K562 (cell line): ENCODE measurements at regions not wholly inside any gene's neighbourhood (a gene's known extent, or its start where the extent isn't known, plus 50 kb on each side); places are given as distances from the start of the nearest gene placed in this dataset.

Source experiments
- ATAC-seq: fragments of 200-7000 bp; cut with Tn5 transposase; 3 replicates; pipeline ENCODE4 v1.9.1; 2020; ENCODE audit warnings: moderate library complexity
- BruUV-seq: library from RNA; stranded (reverse); fragments of 400-500 nt; replicated peaks from 2 replicates; lab custom pipeline; 2021; lab: Mats Ljungman, UMichigan
- CTCF ChIA-PET: fragments of 300-600 bp; formaldehyde crosslinking; extraction: SDS; loops from one replicate; lab custom pipeline; 2021; ENCODE audit warnings: low intra/inter-chr PET ratio; lab: Yijun Ruan, JAX
- POLR2A ChIA-PET: fragments of 300-600, 350-650 bp; sonication (Branson Sonifier 250); formaldehyde crosslinking; extraction: SDS; loops from one replicate; lab custom pipeline; 2021; ENCODE audit warnings: antibody characterized with exemption, inconsistent platforms; lab: Yijun Ruan, JAX
- DNase-seq, 4 experiments: peaks; one replicate each; pipeline versions ENCODE4 v3.0.0 to v3.0.0-alpha.2; 2011 to 2018; ENCODE audit warnings: low spot score in 3 of 4, mixed read lengths in 3 of 4; ENCODE audit errors: extremely low read depth in 1 of 4
- FAIRE-seq: peaks from 2 replicates; lab custom pipeline; 2011; peaks lifted over from hg19 to GRCh38; lab: Jason Lieb, UNC
- H2AFZ ChIP-seq: 2 replicates; pipeline ENCODE4 v1.6.0; 2011; ENCODE audit warnings: low read depth, low read length, control low read depth, inconsistent platforms
- H3K27ac ChIP-seq: fragments of 200-600 bp; 3 replicates; pipeline ENCODE4 v1.8.0; 2011; ENCODE audit warnings: low read depth, mild to moderate bottlenecking, control low read depth, inconsistent platforms, low read length, moderate library complexity, mixed read lengths; ENCODE audit errors: extremely low read depth
- H3K27me3 ChIP-seq, 2 experiments: fragments of 300-600 bp in 1 of 2; 2 replicates in 1 of 2; 3 replicates in 1 of 2; pipeline versions ENCODE4 v1.6.0 to v1.8.0; 2011; ENCODE audit warnings: inconsistent platforms in 2 of 2, low read length in 2 of 2, mild to moderate bottlenecking in 1 of 2, mixed read lengths in 1 of 2, moderate library complexity in 1 of 2; ENCODE audit not compliant: control insufficient read depth in 2 of 2, insufficient read depth in 2 of 2
- H3K36me3 ChIP-seq: fragments of 300-600 bp; 3 replicates; pipeline ENCODE4 v1.8.0; 2011; ENCODE audit warnings: mild to moderate bottlenecking, low read length, inconsistent platforms; ENCODE audit not compliant: control insufficient read depth, insufficient read depth
- H3K4me1 ChIP-seq, 2 experiments: fragments of 200-600 bp in 1 of 2; replicated peaks in 1 of 2; 2 replicates in 1 of 2; 3 replicates in 1 of 2; pipeline versions ENCODE4 v1.5.1 to v1.8.0; 2011; ENCODE audit warnings: inconsistent platforms in 2 of 2, low read length in 2 of 2, mild to moderate bottlenecking in 1 of 2, mixed read lengths in 1 of 2, moderate library complexity in 1 of 2; ENCODE audit not compliant: control insufficient read depth in 2 of 2, insufficient read depth in 2 of 2
- H3K4me2 ChIP-seq: 2 replicates; pipeline ENCODE4 v1.6.1; 2011; ENCODE audit warnings: low read length, control low read depth, inconsistent platforms, mixed read lengths; ENCODE audit not compliant: insufficient read depth
- H3K4me3 ChIP-seq: fragments of 200-600 bp; sonication (generic), shearing (Covaris generic); 2 replicates; pipeline ENCODE4 v1.5.1; 2016; ENCODE audit warnings: control low read depth, inconsistent platforms
- H3K79me2 ChIP-seq: fragments of 200-600 bp; 3 replicates; pipeline ENCODE4 v1.8.0; 2011; ENCODE audit warnings: low read length, inconsistent platforms; ENCODE audit not compliant: control insufficient read depth, insufficient read depth
- H3K9ac ChIP-seq, 2 experiments: 2 replicates each; pipeline versions ENCODE4 v1.6.0 to v1.6.1; 2011; ENCODE audit warnings: low read depth in 2 of 2, low read length in 2 of 2, control low read depth in 1 of 2, inconsistent platforms in 1 of 2, mild to moderate bottlenecking in 1 of 2, mixed read lengths in 1 of 2; ENCODE audit not compliant: insufficient read depth in 1 of 2
- H3K9me1 ChIP-seq: one replicate; pipeline ENCODE4 v1.6.0; 2011; ENCODE audit warnings: inconsistent platforms, mild to moderate bottlenecking, low read length, moderate library complexity; ENCODE audit not compliant: control insufficient read depth, insufficient read depth
- H3K9me3 ChIP-seq: replicated peaks from 2 replicates; pipeline ENCODE4 v1.5.1; 2011; ENCODE audit warnings: low read depth, low read length, inconsistent platforms; ENCODE audit not compliant: control insufficient read depth, insufficient read depth
- H4K20me1 ChIP-seq: replicated peaks from 2 replicates; pipeline ENCODE4 v1.6.1; 2011; ENCODE audit warnings: low read length, inconsistent platforms, mixed read lengths; ENCODE audit not compliant: control insufficient read depth, insufficient read depth
- ELF1 ChIP-seq: fragments of 200-800 bp; sonication (Bioruptor generic); IDR thresholded peaks from 2 replicates; pipeline ENCODE4 v1.6.1; 2016; ENCODE audit warnings: missing genetic modification characterization, missing compliant biosample characterization
- FUS ChIP-seq: fragments of 200-400 bp; formaldehyde crosslinking; optimal IDR thresholded peaks from 2 replicates; pipeline ENCODE3; 2017; ENCODE audit warnings: low read depth, low read length
- HNRNPL ChIP-seq: fragments of 200-400 bp; formaldehyde crosslinking; IDR thresholded peaks from 2 replicates; pipeline ENCODE4 v1.6.1; 2017; ENCODE audit warnings: low read depth, mild to moderate bottlenecking, low read length
- KDM5B ChIP-seq: fragments of 200-600 bp; sonication (generic); IDR thresholded peaks from 2 replicates; pipeline ENCODE4 v1.6.1; 2012; ENCODE audit warnings: low read depth, mild to moderate bottlenecking, moderate library complexity, low read length, control low read depth, inconsistent platforms; ENCODE audit not compliant: insufficient replicate concordance
- SIX5 ChIP-seq, 2 experiments: IDR thresholded peaks; 2 replicates each; pipeline ENCODE4 v1.6.1; 2011; ENCODE audit warnings: low read length in 2 of 2, borderline replicate concordance in 1 of 2, low read depth in 1 of 2, mild to moderate bottlenecking in 1 of 2, moderate library complexity in 1 of 2; ENCODE audit not compliant: insufficient read depth in 1 of 2
- SREBF1 ChIP-seq: fragments of 150-350 bp; IDR thresholded peaks from 2 replicates; pipeline ENCODE4 v1.6.1; 2014; ENCODE audit warnings: antibody characterized with exemption, low read depth, low read length, borderline replicate concordance
- ZNF134 ChIP-seq: fragments of 250-450 bp; sonication (Bioruptor Pico); conservative IDR thresholded peaks from 2 replicates; pipeline ENCODE4 v1.4.0; 2020
- WGBS: fragments of 100-300 bp; shearing (Covaris generic); methylation state at CpG from one replicate; pipeline ENCODE4 v1.1.6; 2016; ENCODE audit warnings: low coverage, mixed read lengths; ENCODE audit not compliant: insufficient coverage; ENCODE audit errors: missing lambda C conversion rate; 5-methylcytosine and 5-hydroxymethylcytosine counted together
- in situ Hi-C: fragments of 300-500 bp; cut with MboI; formaldehyde crosslinking; loops from 4 replicates; pipeline ENCODE4 v1.15.0; 2018; ENCODE audit warnings: inconsistent platforms, mixed read lengths
- intact Hi-C: fragments of 100-400 bp; cut with micrococcal nuclease; formaldehyde crosslinking; loops from 2 replicates; pipeline ENCODE4 v1.14.2; 2022
- TF ChIP-seq, protein P1 (sequence below), 2 experiments: fragments of 450-650 bp; formaldehyde crosslinking in 1 of 2; IDR thresholded peaks; 2 replicates each; pipeline versions ENCODE4 v1.4.0 to v1.6.1; 2014 to 2020; ENCODE audit warnings: mild to moderate bottlenecking in 2 of 2, borderline replicate concordance in 1 of 2, low read depth in 1 of 2
- TF ChIP-seq, protein P2 (sequence below): fragments of 450-650 bp; formaldehyde crosslinking; IDR thresholded peaks from 2 replicates; pipeline ENCODE4 v1.4.0; 2022; ENCODE audit warnings: mild to moderate bottlenecking, moderate library complexity
- TF ChIP-seq, protein P3 (sequence below): fragments of 250-450 bp; sonication (Bioruptor Pico); IDR thresholded peaks from 2 replicates; pipeline ENCODE4 v1.9.0; 2021; ENCODE audit warnings: mild to moderate bottlenecking, inconsistent platforms

DNA sequence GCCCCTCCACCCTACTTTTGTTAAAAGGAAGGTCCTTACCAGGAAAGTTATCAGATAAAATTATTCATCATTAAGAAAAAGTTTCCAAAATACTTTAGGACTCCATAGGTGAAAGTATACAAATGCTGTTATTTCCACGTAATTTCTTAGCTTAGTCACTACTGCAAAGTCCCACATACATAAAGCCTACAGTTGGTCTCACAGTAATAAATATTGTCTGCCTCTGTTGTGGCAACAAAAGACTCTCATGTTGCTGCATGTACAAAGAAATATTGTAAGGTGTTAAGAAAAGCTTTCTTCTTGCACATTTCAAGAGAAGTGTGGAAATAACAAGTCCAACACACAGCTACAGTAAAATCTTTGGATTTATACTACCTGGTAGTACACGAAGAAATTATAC is 102.4 kb upstream of the DST start:
- H3K27ac ChIP-seq, result no peak overlapping the region
- no peaks in the 10 kb centered on the region for H3K4me1 ChIP-seq

More for the DNA sequence above, 102.4 kb upstream of the DST start:
- no peaks in the 10 kb centered on the region for H4K20me1 ChIP-seq
- intact Hi-C loops (no loop called here), in situ Hi-C loops (no loop called here)
- no peaks in the 10 kb centered on the region for H3K36me3 ChIP-seq
- 0% methylated on average over 2 of the region's 2 CpGs for WGBS
- no peak overlapping the region for H3K9ac ChIP-seq
- no TSS peak for BruUV-seq
- no peak overlapping the region for H3K4me3 ChIP-seq
- ChIA-PET POLR2A (interaction anchor here (1.1 kb wide), 1 partner anchor 54 kb away, joined by 3 read pairs; no protein-coding TSS in a partner anchor), CTCF (no interaction called here)
- TF ChIP-seq HNRNPL, result no peak
- no peak for TF ChIP-seq SIX5 (IDR thresholded peaks at IDR 0.05; ENCODE audit: borderline replicate concordance in 1 of 2, insufficient read depth in 1 of 2, low read depth in 1 of 2, low read length in 2 of 2)
- no peak for TF ChIP-seq SREBF1
- TF ChIP-seq, protein P1, sequence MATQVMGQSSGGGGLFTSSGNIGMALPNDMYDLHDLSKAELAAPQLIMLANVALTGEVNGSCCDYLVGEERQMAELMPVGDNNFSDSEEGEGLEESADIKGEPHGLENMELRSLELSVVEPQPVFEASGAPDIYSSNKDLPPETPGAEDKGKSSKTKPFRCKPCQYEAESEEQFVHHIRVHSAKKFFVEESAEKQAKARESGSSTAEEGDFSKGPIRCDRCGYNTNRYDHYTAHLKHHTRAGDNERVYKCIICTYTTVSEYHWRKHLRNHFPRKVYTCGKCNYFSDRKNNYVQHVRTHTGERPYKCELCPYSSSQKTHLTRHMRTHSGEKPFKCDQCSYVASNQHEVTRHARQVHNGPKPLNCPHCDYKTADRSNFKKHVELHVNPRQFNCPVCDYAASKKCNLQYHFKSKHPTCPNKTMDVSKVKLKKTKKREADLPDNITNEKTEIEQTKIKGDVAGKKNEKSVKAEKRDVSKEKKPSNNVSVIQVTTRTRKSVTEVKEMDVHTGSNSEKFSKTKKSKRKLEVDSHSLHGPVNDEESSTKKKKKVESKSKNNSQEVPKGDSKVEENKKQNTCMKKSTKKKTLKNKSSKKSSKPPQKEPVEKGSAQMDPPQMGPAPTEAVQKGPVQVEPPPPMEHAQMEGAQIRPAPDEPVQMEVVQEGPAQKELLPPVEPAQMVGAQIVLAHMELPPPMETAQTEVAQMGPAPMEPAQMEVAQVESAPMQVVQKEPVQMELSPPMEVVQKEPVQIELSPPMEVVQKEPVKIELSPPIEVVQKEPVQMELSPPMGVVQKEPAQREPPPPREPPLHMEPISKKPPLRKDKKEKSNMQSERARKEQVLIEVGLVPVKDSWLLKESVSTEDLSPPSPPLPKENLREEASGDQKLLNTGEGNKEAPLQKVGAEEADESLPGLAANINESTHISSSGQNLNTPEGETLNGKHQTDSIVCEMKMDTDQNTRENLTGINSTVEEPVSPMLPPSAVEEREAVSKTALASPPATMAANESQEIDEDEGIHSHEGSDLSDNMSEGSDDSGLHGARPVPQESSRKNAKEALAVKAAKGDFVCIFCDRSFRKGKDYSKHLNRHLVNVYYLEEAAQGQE (IDR thresholded peaks at IDR 0.05; ENCODE audit: borderline replicate concordance), result no peak
- TF ChIP-seq, protein P1 (CRISPR knock-in tag; IDR thresholded peaks at IDR 0.05; ENCODE audit: low read depth), result no peak
- no peak for TF ChIP-seq ELF1 (tag)
- TF ChIP-seq, protein P2, sequence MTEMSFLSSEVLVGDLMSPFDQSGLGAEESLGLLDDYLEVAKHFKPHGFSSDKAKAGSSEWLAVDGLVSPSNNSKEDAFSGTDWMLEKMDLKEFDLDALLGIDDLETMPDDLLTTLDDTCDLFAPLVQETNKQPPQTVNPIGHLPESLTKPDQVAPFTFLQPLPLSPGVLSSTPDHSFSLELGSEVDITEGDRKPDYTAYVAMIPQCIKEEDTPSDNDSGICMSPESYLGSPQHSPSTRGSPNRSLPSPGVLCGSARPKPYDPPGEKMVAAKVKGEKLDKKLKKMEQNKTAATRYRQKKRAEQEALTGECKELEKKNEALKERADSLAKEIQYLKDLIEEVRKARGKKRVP (CRISPR knock-in tag), result no peak
- TF ChIP-seq, protein P3, sequence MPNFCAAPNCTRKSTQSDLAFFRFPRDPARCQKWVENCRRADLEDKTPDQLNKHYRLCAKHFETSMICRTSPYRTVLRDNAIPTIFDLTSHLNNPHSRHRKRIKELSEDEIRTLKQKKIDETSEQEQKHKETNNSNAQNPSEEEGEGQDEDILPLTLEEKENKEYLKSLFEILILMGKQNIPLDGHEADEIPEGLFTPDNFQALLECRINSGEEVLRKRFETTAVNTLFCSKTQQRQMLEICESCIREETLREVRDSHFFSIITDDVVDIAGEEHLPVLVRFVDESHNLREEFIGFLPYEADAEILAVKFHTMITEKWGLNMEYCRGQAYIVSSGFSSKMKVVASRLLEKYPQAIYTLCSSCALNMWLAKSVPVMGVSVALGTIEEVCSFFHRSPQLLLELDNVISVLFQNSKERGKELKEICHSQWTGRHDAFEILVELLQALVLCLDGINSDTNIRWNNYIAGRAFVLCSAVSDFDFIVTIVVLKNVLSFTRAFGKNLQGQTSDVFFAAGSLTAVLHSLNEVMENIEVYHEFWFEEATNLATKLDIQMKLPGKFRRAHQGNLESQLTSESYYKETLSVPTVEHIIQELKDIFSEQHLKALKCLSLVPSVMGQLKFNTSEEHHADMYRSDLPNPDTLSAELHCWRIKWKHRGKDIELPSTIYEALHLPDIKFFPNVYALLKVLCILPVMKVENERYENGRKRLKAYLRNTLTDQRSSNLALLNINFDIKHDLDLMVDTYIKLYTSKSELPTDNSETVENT, result no peak
- TF ChIP-seq FUS, result no peak
- TF ChIP-seq KDM5B, result no peak
- TF ChIP-seq ZNF134 (CRISPR knock-in tag), result no peak
- no peak for DNase-seq
- no peaks in the 10 kb centered on the region; a peak in 1 of 5 replicates for H3K27me3 ChIP-seq
- no peaks in the 10 kb centered on the region for H3K9me3 ChIP-seq
- FAIRE-seq, result no peak
- ATAC-seq, result no peak
- H2AFZ ChIP-seq, result no peak overlapping the region
- no peak overlapping the region for H3K4me2 ChIP-seq
- H3K9me1 ChIP-seq, result no peaks in the 10 kb centered on the region
- H3K79me2 ChIP-seq, result no peaks in the 10 kb centered on the region
